Nucleus accumbens (tissue), 56 donors: ENCODE measurements at regions not wholly inside any gene's neighbourhood (a gene's known extent, or its start where the extent isn't known, plus 50 kb on each side); places are given as distances from the start of the nearest gene placed in this dataset.

ENCODE experiments used
- DNase-seq, 56 donors: peaks; one replicate each; lab custom pipeline; 2025; lab: John Stamatoyannopoulos, UW

DNA sequence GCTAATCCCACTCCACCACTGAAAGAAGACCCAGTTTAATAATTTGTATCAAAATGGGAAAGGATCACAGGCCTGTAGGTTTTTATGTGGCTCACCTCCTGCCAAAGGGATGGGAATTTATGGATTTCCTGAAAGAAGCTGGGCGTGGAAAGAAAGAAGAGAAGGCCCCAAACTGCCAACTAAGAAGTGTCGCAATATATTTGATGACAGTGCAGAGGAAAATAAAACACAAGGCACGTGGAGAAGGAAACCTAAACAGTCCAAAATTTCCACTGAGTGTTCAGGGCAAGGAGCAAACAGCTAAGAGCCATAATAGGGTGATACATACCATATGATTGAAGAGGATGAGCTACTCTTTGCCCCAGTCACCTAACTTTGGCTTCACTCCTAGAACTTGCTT lies 667.2 kb downstream of the GATA3 start:
- DNase-seq: no peak

- DNase-seq: no peak
Observed at GRCh38 chr10:8722835-8723234, 668.3 kb downstream of the GATA3 start.

GRCh38 chr10:8725343-8725742 lies 670.9 kb downstream of the GATA3 start:
- no peak for DNase-seq

DNA sequence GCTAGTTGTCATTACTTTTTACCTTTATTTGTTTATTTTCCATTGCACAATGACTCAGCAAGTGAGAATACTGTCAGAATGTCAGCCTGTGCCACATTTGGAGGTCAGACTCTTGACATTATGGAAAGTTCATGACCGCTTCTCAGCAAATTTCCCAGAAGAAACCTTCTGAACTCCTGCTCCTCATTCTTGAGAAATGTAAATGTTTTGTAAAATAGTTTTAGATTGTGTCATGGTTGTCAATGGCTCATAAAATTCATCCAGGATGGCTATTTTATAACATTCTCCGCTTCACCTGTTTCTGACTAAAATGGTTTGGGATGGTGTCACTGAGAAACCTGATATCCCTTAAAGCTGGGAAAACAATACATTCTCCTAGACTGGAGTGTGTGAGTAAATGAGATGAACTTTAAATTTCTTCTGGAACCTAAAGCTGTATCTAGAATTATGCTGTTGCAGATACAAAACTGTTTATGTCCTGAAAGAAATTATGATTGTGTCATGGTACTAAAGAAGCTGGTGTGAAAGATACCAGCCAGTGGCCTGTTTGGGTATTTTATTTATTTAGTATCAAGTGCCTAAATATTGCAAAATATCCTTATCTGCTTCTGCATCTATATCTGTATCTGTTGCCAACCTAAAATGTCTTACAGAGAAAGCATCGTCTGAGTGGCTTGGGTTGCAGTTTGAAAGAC lies 671.7 kb downstream of the GATA3 start:
- no peak for DNase-seq

DNA sequence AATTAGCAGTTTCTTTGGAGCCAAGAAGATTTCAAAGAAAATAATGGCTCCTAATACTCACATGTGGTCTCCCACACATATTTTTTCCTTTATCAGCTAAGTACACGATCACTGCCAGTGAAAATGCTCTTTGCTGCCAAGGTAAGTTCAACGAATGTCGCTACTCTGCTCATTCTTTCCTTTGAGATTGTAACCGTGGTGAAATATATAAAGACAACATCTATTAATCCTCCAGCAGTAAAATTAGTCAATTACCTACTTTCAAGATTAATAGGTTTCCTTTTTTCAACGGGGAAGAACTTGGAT lies 672.2 kb downstream of the GATA3 start:
- DNase-seq: no peak

DNA sequence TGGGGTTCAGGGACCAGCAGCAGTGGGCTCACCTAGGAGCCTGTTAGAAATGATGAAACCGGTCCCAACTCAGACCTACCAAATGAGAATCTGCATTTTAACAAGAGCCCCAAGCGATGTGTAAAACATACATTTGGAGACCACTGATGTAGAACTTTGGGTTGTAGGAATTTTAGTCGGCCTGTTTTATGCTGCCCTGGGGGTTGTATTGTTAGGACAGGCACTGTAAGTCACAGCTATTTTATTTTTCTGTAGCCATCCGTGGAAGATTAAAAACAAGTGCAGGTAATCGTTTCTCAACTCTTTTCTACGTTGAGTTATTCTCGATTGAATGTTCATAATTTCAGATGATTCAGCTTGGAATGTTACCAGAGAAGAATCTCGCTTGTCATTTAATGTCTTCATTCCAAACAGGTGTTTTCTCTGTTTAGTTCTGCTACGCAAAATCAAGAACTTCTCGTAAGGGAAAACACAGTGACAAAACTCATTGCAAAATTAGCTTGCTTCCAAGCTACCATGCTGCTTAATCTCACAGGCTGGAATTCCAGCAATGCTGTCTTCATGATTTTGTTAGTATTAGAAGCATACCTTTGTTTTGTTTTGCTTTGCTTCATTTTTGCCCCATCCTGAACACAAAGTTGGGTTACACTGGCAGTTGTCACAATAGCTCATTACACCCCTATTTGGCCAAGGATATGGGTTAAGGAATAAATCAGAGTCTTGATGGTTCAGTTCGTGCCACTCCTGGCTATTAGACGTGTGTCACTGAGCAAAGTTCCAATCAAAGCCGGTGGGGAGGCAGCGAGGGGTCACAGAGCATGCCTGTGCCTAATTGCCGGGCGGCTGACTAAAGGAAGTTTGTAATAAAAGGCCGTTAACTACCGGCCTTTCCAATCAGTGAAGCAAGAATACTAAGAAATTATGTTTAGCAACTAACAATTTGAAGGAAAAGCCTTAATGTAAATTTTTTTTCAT lies 676.9 kb downstream of the GATA3 start:
- no peak for DNase-seq

GRCh38 chr10:8738987-8739386 lies 684.5 kb downstream of the GATA3 start:
- DNase-seq: no peak

GRCh38 chr10:8752146-8752843 lies 697.8 kb downstream of the GATA3 start:
- DNase-seq: peak in 20 of 56 donors; percentile 2 to 50 (median 24)

- no peak for DNase-seq
Observed at GRCh38 chr10:8758029-8758428, 703.5 kb downstream of the GATA3 start.

GRCh38 chr10:8766899-8767298 lies 712.4 kb downstream of the GATA3 start:
- no peak for DNase-seq

DNA sequence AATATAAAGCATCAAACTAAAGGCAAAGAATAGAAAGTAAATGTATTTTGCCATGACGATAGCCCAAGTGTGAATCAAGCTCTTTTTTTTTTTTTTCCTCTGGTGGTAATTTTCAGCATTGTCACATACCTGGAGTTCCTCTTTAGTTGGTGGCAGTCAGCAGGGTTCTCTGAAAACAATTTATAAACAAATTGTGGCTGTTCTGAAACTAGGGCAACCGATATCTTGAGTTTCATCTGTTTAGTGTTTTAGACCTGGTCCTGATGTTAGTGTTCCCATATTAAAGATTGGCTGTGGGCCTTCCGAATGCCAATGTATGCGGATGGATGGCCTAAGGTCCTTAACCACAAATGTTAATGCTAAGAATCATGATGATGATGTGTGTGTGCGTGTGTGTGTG lies 713.1 kb downstream of the GATA3 start:
- DNase-seq: no peak

DNA sequence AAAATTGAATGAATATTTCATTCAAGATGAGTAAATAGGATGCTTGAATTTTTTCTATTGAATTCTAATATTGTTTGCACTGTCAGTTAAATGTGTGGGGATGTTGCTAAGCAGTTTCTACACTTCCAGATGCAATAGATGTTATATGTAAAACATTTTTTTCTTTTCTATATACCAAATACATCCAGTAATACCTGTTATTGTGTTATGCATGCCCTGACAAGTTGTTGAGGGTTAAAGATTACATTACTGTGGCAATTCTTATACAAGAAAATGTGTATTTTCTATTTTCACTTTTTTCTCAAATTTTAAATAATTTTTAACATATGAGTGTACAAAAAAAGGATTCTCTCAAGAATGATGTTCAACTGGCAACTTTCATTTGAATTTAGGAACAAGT lies 713.9 kb downstream of the GATA3 start:
- no peak for DNase-seq

DNA sequence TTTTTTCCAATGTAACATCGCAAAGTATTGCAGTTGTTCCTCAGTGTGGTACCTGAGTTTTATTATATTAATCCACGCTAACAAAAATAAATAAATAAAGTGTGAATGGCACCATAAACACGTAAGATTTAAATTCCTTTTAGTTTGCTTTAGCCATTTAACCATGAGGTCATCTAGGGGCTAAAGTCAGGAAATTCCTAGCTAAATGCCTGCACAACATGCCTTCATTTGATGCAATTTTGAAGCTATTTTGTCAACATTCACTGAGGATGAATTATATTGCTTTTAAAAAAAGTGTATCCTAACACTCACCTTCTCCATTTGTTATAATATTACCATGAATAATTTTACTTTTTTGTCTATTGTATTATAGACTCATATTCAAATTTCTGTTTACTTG lies 714.4 kb downstream of the GATA3 start:
- no peak for DNase-seq

DNA sequence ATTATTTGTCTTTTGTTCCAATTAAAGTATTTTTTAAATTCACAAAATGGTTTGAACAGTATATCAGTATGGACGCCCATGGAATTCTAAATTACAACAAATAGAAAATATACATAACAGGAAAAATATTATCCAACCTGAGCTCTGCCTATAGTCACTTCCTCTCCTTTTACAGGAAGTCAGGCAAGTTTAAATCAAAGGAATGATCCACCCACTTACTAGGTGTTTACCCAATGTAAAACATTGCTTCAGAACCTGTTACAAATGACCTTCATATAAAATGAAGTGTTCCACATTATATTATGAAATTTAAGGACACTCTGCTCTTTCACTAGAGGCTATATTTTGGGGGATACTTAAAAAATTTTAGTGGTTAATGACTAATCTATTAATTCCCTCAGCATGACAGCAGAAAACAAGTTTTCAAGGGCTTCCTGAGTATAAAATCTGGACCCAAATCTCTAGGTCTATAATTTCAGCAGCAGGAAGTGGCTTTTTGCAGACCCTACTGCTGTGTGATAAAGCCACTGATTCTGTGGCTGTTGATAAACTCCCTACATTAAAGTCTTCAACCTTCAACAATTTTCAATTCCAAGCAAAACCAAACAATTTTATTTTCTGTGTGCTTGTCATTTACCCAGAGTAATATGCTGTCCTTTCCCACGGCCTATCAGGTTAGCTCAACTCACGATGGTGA lies 722.6 kb downstream of the GATA3 start:
- DNase-seq: no peak

GRCh38 chr10:8778713-8779112 lies 724.2 kb downstream of the GATA3 start:
- no peak for DNase-seq

GRCh38 chr10:8787649-8788048 lies 733.2 kb downstream of the GATA3 start:
- no peak for DNase-seq

DNA sequence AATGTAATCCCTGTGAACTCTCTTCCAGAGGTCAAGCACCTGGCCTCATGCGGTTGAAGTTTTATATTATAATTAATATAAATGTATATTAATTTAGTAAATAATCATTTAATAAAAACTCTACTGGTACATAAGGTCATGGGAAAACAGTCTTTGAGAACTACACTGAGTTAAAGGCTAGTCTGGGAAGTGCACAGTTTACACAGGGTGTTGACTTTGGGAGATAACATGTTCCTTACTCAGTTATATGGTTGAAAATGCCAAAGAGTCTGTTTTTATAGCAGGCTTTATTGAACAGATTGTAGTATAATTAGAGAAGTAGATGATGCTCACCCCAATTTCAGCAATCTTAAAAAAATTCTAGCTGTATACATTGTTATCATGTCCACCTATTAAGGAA lies 735.9 kb downstream of the GATA3 start:
- no peak for DNase-seq

GRCh38 chr10:8794860-8795259 lies 740.4 kb downstream of the GATA3 start:
- no peak for DNase-seq

DNA sequence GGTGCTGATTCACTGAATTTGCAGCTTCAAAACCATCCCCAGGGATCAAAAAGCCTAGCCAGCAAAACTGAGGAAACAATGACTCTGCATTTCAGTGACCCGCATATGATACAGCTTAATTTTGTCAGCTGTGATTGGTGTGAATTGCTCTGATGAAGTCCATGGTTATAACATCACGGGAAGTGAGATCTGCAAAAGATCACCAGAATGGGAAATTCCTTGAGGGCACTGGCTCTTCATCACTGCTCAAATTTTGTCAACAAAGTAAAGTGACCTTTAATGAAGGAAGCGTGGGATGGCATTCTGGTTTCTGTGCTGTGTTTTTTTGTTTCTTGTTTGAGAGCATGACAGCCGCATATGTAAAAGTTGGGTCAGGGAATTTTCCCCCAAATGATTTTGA lies 745.9 kb downstream of the GATA3 start:
- no peak for DNase-seq

DNA sequence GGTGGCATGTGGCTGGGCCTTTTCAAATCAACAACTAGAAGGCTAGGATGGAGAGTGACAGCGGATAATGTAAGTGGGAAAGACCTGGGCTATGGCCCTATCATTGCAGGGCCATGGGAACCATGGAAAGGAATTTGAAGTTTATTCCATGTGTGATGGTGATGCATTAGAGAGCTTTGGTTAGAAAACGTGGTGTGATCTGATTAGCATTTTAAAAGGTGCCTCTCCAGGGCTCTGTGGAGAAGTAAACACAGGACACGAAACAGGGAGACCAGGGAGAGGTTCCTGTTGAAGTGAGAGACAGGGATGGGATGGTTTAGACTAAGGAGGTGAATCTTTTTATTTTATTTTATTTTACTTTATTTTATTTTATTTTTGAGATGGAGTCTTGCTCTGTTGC lies 749.5 kb downstream of the GATA3 start:
- DNase-seq: no peak

DNA sequence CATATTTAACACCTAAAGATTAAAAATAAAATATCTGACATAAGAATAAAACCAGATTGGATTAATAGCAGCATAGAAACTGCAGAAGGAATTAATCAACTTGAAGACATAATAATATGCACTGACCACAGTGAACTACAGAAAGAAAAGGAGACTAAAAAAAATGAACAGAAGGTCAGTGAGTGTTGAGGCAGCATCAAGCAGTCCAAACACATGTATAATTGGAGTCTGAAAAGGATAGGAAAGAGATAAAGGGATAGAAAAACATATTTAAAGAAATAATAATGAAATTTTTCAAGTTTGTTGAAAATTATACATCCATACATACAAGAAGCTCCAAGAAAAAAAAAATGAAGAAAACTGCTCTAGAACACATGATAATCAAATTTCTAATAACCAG lies 756.2 kb downstream of the GATA3 start:
- DNase-seq: no peak
